Loucy (cell line): ENCODE measurements at regions not wholly inside any gene's neighbourhood (a gene's known extent, or its start where the extent isn't known, plus 50 kb on each side); places are given as distances from the start of the nearest gene placed in this dataset.

Source experiments
- H2AFZ ChIP-seq: fragments of 200-600 bp; sonication (generic); 2 replicates; pipeline ENCODE4 v1.6.0; 2016; ENCODE audit warnings: antibody characterized with exemption, mild to moderate bottlenecking, low read length, moderate library complexity
- H3F3A ChIP-seq: fragments of 200-600 bp; 2 replicates; pipeline ENCODE4 v1.6.0; 2016; ENCODE audit warnings: antibody characterized with exemption, low read depth, mild to moderate bottlenecking
- H3K27me3 ChIP-seq: fragments of 200-600 bp; sonication (generic); 2 replicates; pipeline ENCODE4 v1.6.1; 2014; ENCODE audit warnings: low read length, mild to moderate bottlenecking; ENCODE audit not compliant: insufficient read depth, poor library complexity, severe bottlenecking
- H3K36me3 ChIP-seq: fragments of 200-600 bp; sonication (generic); 2 replicates; pipeline ENCODE4 v1.6.1; 2016; ENCODE audit warnings: low read length; ENCODE audit not compliant: insufficient read depth
- H3K4me1 ChIP-seq: fragments of 200-600 bp; sonication (generic); 2 replicates; pipeline ENCODE4 v1.5.1; 2014; ENCODE audit warnings: low read length, mild to moderate bottlenecking; ENCODE audit not compliant: insufficient read depth, poor library complexity, severe bottlenecking
- H3K4me2 ChIP-seq: fragments of 200-600 bp; sonication (generic); 2 replicates; pipeline ENCODE4 v1.6.0; 2014; ENCODE audit warnings: antibody characterized with exemption, low read length, low read depth, mild to moderate bottlenecking; ENCODE audit not compliant: poor library complexity, severe bottlenecking
- H3K4me3 ChIP-seq: fragments of 200-600 bp; sonication (generic); 2 replicates; pipeline ENCODE4 v1.5.1; 2014; ENCODE audit warnings: low read length, mild to moderate bottlenecking, mixed read lengths; ENCODE audit not compliant: poor library complexity, severe bottlenecking
- H3K79me2 ChIP-seq: fragments of 200-600 bp; sonication (generic); 2 replicates; pipeline ENCODE4 v1.6.1; 2014; ENCODE audit warnings: low read length; ENCODE audit not compliant: insufficient read depth
- H3K9ac ChIP-seq: fragments of 200-600 bp; sonication (generic); 2 replicates; pipeline ENCODE4 v1.6.0; 2014; ENCODE audit warnings: mild to moderate bottlenecking, low read depth, low read length, moderate library complexity; ENCODE audit not compliant: poor library complexity, severe bottlenecking
- H3K9me2 ChIP-seq: fragments of 200-600 bp; sonication (generic); replicated peaks from 2 replicates; pipeline ENCODE4 v1.6.1; 2016; ENCODE audit warnings: low read depth, low read length, mixed read lengths
- H3K9me3 ChIP-seq: fragments of 200-600 bp; sonication (generic); 2 replicates; pipeline ENCODE4 v1.6.1; 2014; ENCODE audit warnings: mild to moderate bottlenecking, antibody characterized with exemption, low read length, low read depth; ENCODE audit not compliant: insufficient read depth
- H4K20me1 ChIP-seq: fragments of 200-600 bp; sonication (generic); 2 replicates; pipeline ENCODE4 v1.6.0; 2014; ENCODE audit warnings: antibody characterized with exemption, low read length, mild to moderate bottlenecking; ENCODE audit not compliant: insufficient read depth, poor library complexity, severe bottlenecking
- EZH2phosphoT487 ChIP-seq: fragments of 200-600 bp; IDR thresholded peaks from 2 replicates; pipeline ENCODE4 v1.6.1; 2018; ENCODE audit warnings: antibody characterized with exemption, mild to moderate bottlenecking, moderate library complexity, borderline replicate concordance
- TF ChIP-seq, protein P1 (sequence below): fragments of 200-600 bp; sonication (generic); conservative IDR thresholded peaks from 2 replicates; pipeline ENCODE4 v1.5.1; 2014; ENCODE audit warnings: mild to moderate bottlenecking, antibody characterized with exemption, low read length

DNA sequence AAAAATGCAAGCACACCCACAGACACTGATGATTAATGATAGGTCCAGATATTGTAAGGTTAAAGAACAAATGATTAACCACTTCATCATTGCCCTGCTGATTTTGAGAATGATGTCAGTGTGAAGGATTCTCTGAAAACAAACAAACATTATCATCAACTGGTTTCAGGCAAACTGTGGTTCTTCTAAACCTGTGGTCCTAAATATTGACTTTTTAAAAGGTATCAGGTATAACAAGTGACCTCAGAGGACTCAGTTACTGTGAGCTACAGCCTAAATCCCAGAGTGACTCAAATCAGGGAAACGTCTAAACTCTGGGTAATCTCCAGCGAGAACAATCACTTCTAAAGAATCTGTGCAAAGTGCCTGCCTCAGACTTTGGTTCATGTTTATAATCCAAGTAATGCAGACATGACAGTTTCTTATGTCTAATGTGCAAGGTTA is 172.3 kb upstream of the CDH6 start:
- no peak overlapping the region for H2AFZ ChIP-seq
- H3K4me2 ChIP-seq = no peak overlapping the region
- H4K20me1 ChIP-seq = no peaks in the 10 kb centered on the region
- no peak overlapping the region for H3K4me3 ChIP-seq
- H3F3A ChIP-seq = no peaks in the 10 kb centered on the region
- TF ChIP-seq, protein P1, sequence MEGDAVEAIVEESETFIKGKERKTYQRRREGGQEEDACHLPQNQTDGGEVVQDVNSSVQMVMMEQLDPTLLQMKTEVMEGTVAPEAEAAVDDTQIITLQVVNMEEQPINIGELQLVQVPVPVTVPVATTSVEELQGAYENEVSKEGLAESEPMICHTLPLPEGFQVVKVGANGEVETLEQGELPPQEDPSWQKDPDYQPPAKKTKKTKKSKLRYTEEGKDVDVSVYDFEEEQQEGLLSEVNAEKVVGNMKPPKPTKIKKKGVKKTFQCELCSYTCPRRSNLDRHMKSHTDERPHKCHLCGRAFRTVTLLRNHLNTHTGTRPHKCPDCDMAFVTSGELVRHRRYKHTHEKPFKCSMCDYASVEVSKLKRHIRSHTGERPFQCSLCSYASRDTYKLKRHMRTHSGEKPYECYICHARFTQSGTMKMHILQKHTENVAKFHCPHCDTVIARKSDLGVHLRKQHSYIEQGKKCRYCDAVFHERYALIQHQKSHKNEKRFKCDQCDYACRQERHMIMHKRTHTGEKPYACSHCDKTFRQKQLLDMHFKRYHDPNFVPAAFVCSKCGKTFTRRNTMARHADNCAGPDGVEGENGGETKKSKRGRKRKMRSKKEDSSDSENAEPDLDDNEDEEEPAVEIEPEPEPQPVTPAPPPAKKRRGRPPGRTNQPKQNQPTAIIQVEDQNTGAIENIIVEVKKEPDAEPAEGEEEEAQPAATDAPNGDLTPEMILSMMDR = no peak
- no peak for TF ChIP-seq EZH2phosphoT487
- no peaks in the 10 kb centered on the region for H3K9me3 ChIP-seq
- no peaks in the 10 kb centered on the region for H3K79me2 ChIP-seq
- H3K9me2 ChIP-seq = no peaks in the 10 kb centered on the region
- no peaks in the 10 kb centered on the region for H3K4me1 ChIP-seq
- H3K9ac ChIP-seq = no peak overlapping the region
- H3K36me3 ChIP-seq = no peaks in the 10 kb centered on the region
- H3K27me3 ChIP-seq = no peaks in the 10 kb centered on the region

GRCh38 chr5:31008231-31008630 is 185.3 kb upstream of the CDH6 start:
- H3K4me2 ChIP-seq = no peak overlapping the region
- no peak for TF ChIP-seq EZH2phosphoT487
- TF ChIP-seq, protein P1 = no peak

DNA sequence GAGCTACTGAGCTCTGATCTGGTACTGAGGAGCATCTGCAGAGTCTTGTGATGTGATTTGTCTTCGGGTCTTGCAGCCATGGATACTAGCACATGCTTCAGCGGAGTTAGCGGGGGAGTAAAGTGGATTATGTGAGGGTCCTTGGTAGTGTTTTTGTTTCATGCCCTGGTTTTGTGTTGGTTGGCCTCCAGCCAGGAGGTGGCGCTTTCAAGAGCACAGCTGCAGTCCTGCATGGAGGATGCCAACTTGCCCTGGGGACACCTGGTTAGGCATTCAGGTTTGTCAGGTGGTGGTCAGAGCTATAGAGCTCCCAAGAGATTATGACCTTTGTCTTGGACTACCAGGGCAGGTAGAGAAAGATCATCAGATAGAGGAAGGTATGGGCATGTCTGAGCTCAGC is 185.8 kb upstream of the CDH6 start:
- H3F3A ChIP-seq = no peaks in the 10 kb centered on the region
- H3K9ac ChIP-seq = no peak overlapping the region
- H3K4me3 ChIP-seq = no peak overlapping the region
- H3K9me2 ChIP-seq = no peaks in the 10 kb centered on the region
- no peak overlapping the region for H3K4me2 ChIP-seq
- no peaks in the 10 kb centered on the region for H4K20me1 ChIP-seq
- no peak for TF ChIP-seq EZH2phosphoT487
- TF ChIP-seq, protein P1 = 0 out of 2 replicates have a peak, but pooled peaks have one; percentile 10
- H3K4me1 ChIP-seq = no peaks in the 10 kb centered on the region
- no peaks in the 10 kb centered on the region for H3K9me3 ChIP-seq
- H2AFZ ChIP-seq = no peak overlapping the region
- no peaks in the 10 kb centered on the region for H3K36me3 ChIP-seq
- H3K79me2 ChIP-seq = no peaks in the 10 kb centered on the region
- no peaks in the 10 kb centered on the region for H3K27me3 ChIP-seq

More at GRCh38 chr5:31008231-31008630, 185.3 kb upstream of the CDH6 start:
- no peak overlapping the region for H3K9ac ChIP-seq
- H3K27me3 ChIP-seq = no peaks in the 10 kb centered on the region
- H3K9me3 ChIP-seq = no peaks in the 10 kb centered on the region
- H3K4me1 ChIP-seq = no peaks in the 10 kb centered on the region
- H2AFZ ChIP-seq = no peak overlapping the region
- no peaks in the 10 kb centered on the region for H4K20me1 ChIP-seq
- no peaks in the 10 kb centered on the region for H3K9me2 ChIP-seq
- H3K79me2 ChIP-seq = no peaks in the 10 kb centered on the region
- H3K36me3 ChIP-seq = no peaks in the 10 kb centered on the region
- no peak overlapping the region for H3K4me3 ChIP-seq
- H3F3A ChIP-seq = no peaks in the 10 kb centered on the region
